Retinal pigment epithelial cell (primary cell): ENCODE measurements at regions not wholly inside any gene's neighbourhood (a gene's known extent, or its start where the extent isn't known, plus 50 kb on each side); places are given as distances from the start of the nearest gene placed in this dataset.

Experiments used
- DNase-seq: peaks from one replicate; pipeline ENCODE4 v3.0.0-alpha.2; 2010; ENCODE audit warnings: low read depth
- H3K4me3 ChIP-seq: 2 replicates; pipeline ENCODE4 v1.5.1; 2011; ENCODE audit warnings: mild to moderate bottlenecking, low read length, control low read depth, moderate library complexity
- CTCF ChIP-seq: conservative IDR thresholded peaks from 2 replicates; pipeline ENCODE4 v1.5.1; 2011; ENCODE audit warnings: low read depth, low read length, control low read depth, inconsistent platforms

GRCh38 chr18:34598120-34598635 is 111.9 kb upstream of the DTNA start:
- no peak for DNase-seq
- no peak overlapping the region for H3K4me3 ChIP-seq
- TF ChIP-seq CTCF = no peak

- no peak for DNase-seq
- TF ChIP-seq CTCF = no peak
- no peak overlapping the region for H3K4me3 ChIP-seq
These were observed 109.9 kb upstream of the DTNA start for GRCh38 chr18:34600158-34600557.

- no peak for DNase-seq
- TF ChIP-seq CTCF = no peak
- H3K4me3 ChIP-seq = no peak overlapping the region
These were observed 109.0 kb upstream of the DTNA start for GRCh38 chr18:34600874-34601656.

GRCh38 chr18:34604591-34604990 is 105.5 kb upstream of the DTNA start:
- no peak for TF ChIP-seq CTCF
- H3K4me3 ChIP-seq = no peak overlapping the region
- DNase-seq = no peak

GRCh38 chr18:34606851-34607250 is 103.2 kb upstream of the DTNA start:
- H3K4me3 ChIP-seq = no peak overlapping the region
- no peak for TF ChIP-seq CTCF
- DNase-seq = no peak

GRCh38 chr18:34608064-34608463 is 102.0 kb upstream of the DTNA start:
- H3K4me3 ChIP-seq = no peak overlapping the region
- DNase-seq = no peak
- no peak for TF ChIP-seq CTCF
